GM23338 (cell line): ENCODE measurements at regions not wholly inside any gene's neighbourhood (a gene's known extent, or its start where the extent isn't known, plus 50 kb on each side); places are given as distances from the start of the nearest gene placed in this dataset.

Experiments
- ATAC-seq: fragments of 200-7000 bp; cut with Tn5 transposase; 3 replicates; pipeline ENCODE4 v1.9.1; 2020
- DNase-seq: peaks from one replicate; pipeline ENCODE4 v3.0.0-alpha.2; 2015; ENCODE audit warnings: low spot score
- H2AFZ ChIP-seq: fragments of 200-600 bp; sonication (generic); 2 replicates; pipeline ENCODE4 v1.8.0; 2016; ENCODE audit warnings: antibody characterized with exemption, mild to moderate bottlenecking, moderate library complexity
- H3F3A ChIP-seq: fragments of 200-600 bp; sonication (generic); replicated peaks from 2 replicates; pipeline ENCODE4 v1.8.0; 2017; ENCODE audit warnings: antibody characterized with exemption, mixed run types, low read depth
- H3K27ac ChIP-seq: fragments of 200-600 bp; sonication (generic); 2 replicates; pipeline ENCODE4 v1.6.1; 2016; ENCODE audit warnings: low read depth
- H3K27me3 ChIP-seq: fragments of 200-600 bp; sonication (generic); 2 replicates; pipeline ENCODE4 v1.8.0; 2016; ENCODE audit warnings: mild to moderate bottlenecking, mixed run types, moderate library complexity; ENCODE audit not compliant: insufficient read depth
- H3K36me3 ChIP-seq: fragments of 200-600 bp; sonication (generic); 2 replicates; pipeline ENCODE4 v1.8.0; 2016; ENCODE audit warnings: mild to moderate bottlenecking; ENCODE audit not compliant: insufficient read depth
- H3K4me1 ChIP-seq: fragments of 200-600 bp; sonication (generic); 2 replicates; pipeline ENCODE4 v1.8.0; 2016; ENCODE audit warnings: mild to moderate bottlenecking, moderate library complexity; ENCODE audit not compliant: insufficient read depth
- H3K4me2 ChIP-seq: fragments of 200-600 bp; sonication (generic); 2 replicates; pipeline ENCODE4 v1.7.1; 2017; ENCODE audit warnings: mixed run types
- H3K4me3 ChIP-seq: fragments of 200-600 bp; sonication (generic); 2 replicates; pipeline ENCODE4 v1.6.1; 2016; ENCODE audit warnings: mixed run types
- H3K79me2 ChIP-seq: fragments of 200-600 bp; sonication (generic); replicated peaks from 2 replicates; pipeline ENCODE4 v1.8.0; 2017; ENCODE audit warnings: mild to moderate bottlenecking; ENCODE audit not compliant: insufficient read depth
- H3K9me2 ChIP-seq: fragments of 200-600 bp; sonication (generic); 2 replicates; pipeline ENCODE4 v1.8.0; 2017; ENCODE audit not compliant: insufficient read depth
- H4K20me1 ChIP-seq: fragments of 200-600 bp; sonication (generic); replicated peaks from 2 replicates; pipeline ENCODE4 v1.8.0; 2017; ENCODE audit warnings: mild to moderate bottlenecking; ENCODE audit not compliant: insufficient read depth
- H3K27ac Mint-ChIP-seq: 2 replicates; pipeline ENCODE4 v1.8.0; 2020; ENCODE audit warnings: inconsistent platforms, mild to moderate bottlenecking, moderate library complexity, mixed read lengths
- H3K27me3 Mint-ChIP-seq: 3 replicates; pipeline ENCODE4 v1.8.0; 2022; ENCODE audit warnings: low read depth, mild to moderate bottlenecking, moderate library complexity, mixed read lengths, inconsistent platforms; ENCODE audit not compliant: insufficient read depth, poor library complexity
- H3K36me3 Mint-ChIP-seq: 3 replicates; pipeline ENCODE4 v1.8.0; 2021; ENCODE audit warnings: low read depth, mild to moderate bottlenecking, inconsistent platforms, moderate library complexity, mixed read lengths
- H3K4me1 Mint-ChIP-seq: 3 replicates; pipeline ENCODE4 v1.8.0; 2020; ENCODE audit warnings: mild to moderate bottlenecking, inconsistent platforms, mixed read lengths
- H3K4me3 Mint-ChIP-seq: 3 replicates; pipeline ENCODE4 v1.8.0; 2021; ENCODE audit warnings: moderate library complexity, mild to moderate bottlenecking, inconsistent platforms, mixed read lengths
- H3K9me3 Mint-ChIP-seq: 3 replicates; pipeline ENCODE4 v1.8.0; 2020; ENCODE audit warnings: moderate library complexity, mild to moderate bottlenecking, inconsistent platforms, mixed read lengths
- CREB1 ChIP-seq: fragments of 250-450 bp; sonication (Bioruptor Pico); IDR thresholded peaks from 2 replicates; pipeline ENCODE4 v1.5.0; 2020; ENCODE audit warnings: low read depth, mild to moderate bottlenecking, moderate library complexity
- EZH2 ChIP-seq: fragments of 200-600 bp; sonication (generic); IDR thresholded peaks from one replicate; pipeline ENCODE4 v1.8.0; 2017; ENCODE audit warnings: antibody characterized with exemption, mild to moderate bottlenecking, low read depth; ENCODE audit not compliant: unreplicated experiment
- EZH2phosphoT487 ChIP-seq: fragments of 200-600 bp; sonication (generic); IDR thresholded peaks from one replicate; pipeline ENCODE4 v1.8.1; 2018; ENCODE audit warnings: antibody characterized with exemption; ENCODE audit not compliant: unreplicated experiment
- TF ChIP-seq, protein P1 (sequence below): fragments of 250-450 bp; sonication (Bioruptor Pico); IDR thresholded peaks from 2 replicates; pipeline ENCODE4 v1.5.0; 2020; ENCODE audit warnings: mild to moderate bottlenecking, moderate library complexity
- TF ChIP-seq, protein P2 (sequence below), 2 experiments: fragments of 200-600 bp in 1 of 2; sonication (generic) in 1 of 2; conservative IDR thresholded peaks; 2 replicates each; pipeline versions ENCODE4 v1.5.1 to v1.6.1; 2016 to 2017; ENCODE audit warnings: antibody characterized with exemption in 2 of 2, low read depth in 2 of 2, mild to moderate bottlenecking in 2 of 2, moderate library complexity in 1 of 2
- TF ChIP-seq, protein P3 (sequence below): IDR thresholded peaks from one replicate; pipeline ENCODE4 v1.6.1; 2018; ENCODE audit warnings: antibody characterized with exemption; ENCODE audit not compliant: unreplicated experiment

DNA sequence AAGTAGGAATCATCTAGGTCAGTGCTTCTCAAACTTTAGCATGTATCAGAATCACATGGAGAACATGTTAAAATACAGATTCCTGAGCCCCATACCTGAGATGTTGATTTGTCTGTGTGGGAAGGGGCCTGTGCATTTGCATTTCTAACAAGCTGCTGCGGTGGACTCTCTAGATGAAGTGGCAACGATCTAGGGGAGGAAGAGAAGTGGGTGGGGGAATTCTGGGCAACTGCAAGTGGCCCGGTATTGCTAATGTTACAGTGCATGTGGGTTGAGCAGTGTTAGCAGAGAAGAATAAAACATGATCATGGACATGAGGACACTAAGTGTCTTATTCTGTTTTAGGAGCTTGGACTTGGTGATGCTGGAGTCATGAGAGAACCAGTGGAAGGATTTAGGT is 329.0 kb downstream of the OLFM4 start:
- Histone ChIP-seq H3K9me2 (no peaks in the 10 kb centered on the region), H3K79me2 (no peaks in the 10 kb centered on the region), H2AFZ (no peak overlapping the region), H3F3A (no peaks in the 10 kb centered on the region), H4K20me1 (no peaks in the 10 kb centered on the region), H3K36me3 (no peaks in the 10 kb centered on the region), H3K27ac (no peak overlapping the region), H3K4me3 (no peak overlapping the region), H3K4me1 (peaks cover 4% of the 10 kb centered on the region; the same call in 1 of the 2 replicates), H3K4me2 (no peak overlapping the region), H3K27me3 (no peaks in the 10 kb centered on the region)
- ATAC-seq (no peak), DNase-seq (no peak)
- Mint-ChIP-seq H3K4me3 (no peak overlapping the region), H3K27me3 (no peaks in the 10 kb centered on the region), H3K36me3 (no peaks in the 10 kb centered on the region), H3K4me1 (peaks cover 2% of the 10 kb centered on the region; the same call in 1 of the 3 replicates), H3K27ac (no peak overlapping the region), H3K9me3 (no peaks in the 10 kb centered on the region)
- TF ChIP-seq, protein P1, sequence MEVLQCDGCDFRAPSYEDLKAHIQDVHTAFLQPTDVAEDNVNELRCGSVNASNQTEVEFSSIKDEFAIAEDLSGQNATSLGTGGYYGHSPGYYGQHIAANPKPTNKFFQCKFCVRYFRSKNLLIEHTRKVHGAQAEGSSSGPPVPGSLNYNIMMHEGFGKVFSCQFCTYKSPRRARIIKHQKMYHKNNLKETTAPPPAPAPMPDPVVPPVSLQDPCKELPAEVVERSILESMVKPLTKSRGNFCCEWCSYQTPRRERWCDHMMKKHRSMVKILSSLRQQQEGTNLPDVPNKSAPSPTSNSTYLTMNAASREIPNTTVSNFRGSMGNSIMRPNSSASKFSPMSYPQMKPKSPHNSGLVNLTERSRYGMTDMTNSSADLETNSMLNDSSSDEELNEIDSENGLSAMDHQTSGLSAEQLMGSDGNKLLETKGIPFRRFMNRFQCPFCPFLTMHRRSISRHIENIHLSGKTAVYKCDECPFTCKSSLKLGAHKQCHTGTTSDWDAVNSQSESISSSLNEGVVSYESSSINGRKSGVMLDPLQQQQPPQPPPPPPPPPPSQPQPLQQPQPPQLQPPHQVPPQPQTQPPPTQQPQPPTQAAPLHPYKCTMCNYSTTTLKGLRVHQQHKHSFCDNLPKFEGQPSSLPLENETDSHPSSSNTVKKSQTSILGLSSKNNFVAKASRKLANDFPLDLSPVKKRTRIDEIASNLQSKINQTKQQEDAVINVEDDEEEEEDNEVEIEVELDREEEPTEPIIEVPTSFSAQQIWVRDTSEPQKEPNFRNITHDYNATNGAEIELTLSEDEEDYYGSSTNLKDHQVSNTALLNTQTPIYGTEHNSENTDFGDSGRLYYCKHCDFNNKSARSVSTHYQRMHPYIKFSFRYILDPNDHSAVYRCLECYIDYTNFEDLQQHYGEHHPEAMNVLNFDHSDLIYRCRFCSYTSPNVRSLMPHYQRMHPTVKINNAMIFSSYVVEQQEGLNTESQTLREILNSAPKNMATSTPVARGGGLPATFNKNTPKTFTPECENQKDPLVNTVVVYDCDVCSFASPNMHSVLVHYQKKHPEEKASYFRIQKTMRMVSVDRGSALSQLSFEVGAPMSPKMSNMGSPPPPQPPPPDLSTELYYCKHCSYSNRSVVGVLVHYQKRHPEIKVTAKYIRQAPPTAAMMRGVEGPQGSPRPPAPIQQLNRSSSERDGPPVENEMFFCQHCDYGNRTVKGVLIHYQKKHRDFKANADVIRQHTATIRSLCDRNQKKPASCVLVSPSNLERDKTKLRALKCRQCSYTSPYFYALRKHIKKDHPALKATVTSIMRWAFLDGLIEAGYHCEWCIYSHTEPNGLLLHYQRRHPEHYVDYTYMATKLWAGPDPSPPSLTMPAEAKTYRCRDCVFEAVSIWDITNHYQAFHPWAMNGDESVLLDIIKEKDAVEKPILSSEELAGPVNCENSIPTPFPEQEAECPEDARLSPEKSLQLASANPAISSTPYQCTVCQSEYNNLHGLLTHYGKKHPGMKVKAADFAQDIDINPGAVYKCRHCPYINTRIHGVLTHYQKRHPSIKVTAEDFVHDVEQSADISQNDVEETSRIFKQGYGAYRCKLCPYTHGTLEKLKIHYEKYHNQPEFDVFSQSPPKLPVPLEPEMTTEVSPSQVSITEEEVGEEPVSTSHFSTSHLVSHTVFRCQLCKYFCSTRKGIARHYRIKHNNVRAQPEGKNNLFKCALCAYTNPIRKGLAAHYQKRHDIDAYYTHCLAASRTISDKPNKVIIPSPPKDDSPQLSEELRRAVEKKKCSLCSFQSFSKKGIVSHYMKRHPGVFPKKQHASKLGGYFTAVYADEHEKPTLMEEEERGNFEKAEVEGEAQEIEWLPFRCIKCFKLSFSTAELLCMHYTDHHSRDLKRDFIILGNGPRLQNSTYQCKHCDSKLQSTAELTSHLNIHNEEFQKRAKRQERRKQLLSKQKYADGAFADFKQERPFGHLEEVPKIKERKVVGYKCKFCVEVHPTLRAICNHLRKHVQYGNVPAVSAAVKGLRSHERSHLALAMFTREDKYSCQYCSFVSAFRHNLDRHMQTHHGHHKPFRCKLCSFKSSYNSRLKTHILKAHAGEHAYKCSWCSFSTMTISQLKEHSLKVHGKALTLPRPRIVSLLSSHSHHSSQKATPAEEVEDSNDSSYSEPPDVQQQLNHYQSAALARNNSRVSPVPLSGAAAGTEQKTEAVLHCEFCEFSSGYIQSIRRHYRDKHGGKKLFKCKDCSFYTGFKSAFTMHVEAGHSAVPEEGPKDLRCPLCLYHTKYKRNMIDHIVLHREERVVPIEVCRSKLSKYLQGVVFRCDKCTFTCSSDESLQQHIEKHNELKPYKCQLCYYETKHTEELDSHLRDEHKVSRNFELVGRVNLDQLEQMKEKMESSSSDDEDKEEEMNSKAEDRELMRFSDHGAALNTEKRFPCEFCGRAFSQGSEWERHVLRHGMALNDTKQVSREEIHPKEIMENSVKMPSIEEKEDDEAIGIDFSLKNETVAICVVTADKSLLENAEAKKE (CRISPR knock-in tag) = no peak
- TF ChIP-seq EZH2phosphoT487 = no peak
- no peak for TF ChIP-seq EZH2
- TF ChIP-seq CREB1 (CRISPR knock-in tag) = no peak
- TF ChIP-seq, protein P2, sequence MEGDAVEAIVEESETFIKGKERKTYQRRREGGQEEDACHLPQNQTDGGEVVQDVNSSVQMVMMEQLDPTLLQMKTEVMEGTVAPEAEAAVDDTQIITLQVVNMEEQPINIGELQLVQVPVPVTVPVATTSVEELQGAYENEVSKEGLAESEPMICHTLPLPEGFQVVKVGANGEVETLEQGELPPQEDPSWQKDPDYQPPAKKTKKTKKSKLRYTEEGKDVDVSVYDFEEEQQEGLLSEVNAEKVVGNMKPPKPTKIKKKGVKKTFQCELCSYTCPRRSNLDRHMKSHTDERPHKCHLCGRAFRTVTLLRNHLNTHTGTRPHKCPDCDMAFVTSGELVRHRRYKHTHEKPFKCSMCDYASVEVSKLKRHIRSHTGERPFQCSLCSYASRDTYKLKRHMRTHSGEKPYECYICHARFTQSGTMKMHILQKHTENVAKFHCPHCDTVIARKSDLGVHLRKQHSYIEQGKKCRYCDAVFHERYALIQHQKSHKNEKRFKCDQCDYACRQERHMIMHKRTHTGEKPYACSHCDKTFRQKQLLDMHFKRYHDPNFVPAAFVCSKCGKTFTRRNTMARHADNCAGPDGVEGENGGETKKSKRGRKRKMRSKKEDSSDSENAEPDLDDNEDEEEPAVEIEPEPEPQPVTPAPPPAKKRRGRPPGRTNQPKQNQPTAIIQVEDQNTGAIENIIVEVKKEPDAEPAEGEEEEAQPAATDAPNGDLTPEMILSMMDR (conservative IDR thresholded peaks at IDR 0.05; ENCODE audit: low read depth in 2 of 2) = no peak
- TF ChIP-seq, protein P3, sequence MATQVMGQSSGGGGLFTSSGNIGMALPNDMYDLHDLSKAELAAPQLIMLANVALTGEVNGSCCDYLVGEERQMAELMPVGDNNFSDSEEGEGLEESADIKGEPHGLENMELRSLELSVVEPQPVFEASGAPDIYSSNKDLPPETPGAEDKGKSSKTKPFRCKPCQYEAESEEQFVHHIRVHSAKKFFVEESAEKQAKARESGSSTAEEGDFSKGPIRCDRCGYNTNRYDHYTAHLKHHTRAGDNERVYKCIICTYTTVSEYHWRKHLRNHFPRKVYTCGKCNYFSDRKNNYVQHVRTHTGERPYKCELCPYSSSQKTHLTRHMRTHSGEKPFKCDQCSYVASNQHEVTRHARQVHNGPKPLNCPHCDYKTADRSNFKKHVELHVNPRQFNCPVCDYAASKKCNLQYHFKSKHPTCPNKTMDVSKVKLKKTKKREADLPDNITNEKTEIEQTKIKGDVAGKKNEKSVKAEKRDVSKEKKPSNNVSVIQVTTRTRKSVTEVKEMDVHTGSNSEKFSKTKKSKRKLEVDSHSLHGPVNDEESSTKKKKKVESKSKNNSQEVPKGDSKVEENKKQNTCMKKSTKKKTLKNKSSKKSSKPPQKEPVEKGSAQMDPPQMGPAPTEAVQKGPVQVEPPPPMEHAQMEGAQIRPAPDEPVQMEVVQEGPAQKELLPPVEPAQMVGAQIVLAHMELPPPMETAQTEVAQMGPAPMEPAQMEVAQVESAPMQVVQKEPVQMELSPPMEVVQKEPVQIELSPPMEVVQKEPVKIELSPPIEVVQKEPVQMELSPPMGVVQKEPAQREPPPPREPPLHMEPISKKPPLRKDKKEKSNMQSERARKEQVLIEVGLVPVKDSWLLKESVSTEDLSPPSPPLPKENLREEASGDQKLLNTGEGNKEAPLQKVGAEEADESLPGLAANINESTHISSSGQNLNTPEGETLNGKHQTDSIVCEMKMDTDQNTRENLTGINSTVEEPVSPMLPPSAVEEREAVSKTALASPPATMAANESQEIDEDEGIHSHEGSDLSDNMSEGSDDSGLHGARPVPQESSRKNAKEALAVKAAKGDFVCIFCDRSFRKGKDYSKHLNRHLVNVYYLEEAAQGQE = no peak
